ENCODE measurements at regions not wholly inside any gene's neighbourhood (a gene's known extent, or its start where the extent isn't known, plus 50 kb on each side); places are given as distances from the start of the nearest gene placed in this dataset.

DNA sequence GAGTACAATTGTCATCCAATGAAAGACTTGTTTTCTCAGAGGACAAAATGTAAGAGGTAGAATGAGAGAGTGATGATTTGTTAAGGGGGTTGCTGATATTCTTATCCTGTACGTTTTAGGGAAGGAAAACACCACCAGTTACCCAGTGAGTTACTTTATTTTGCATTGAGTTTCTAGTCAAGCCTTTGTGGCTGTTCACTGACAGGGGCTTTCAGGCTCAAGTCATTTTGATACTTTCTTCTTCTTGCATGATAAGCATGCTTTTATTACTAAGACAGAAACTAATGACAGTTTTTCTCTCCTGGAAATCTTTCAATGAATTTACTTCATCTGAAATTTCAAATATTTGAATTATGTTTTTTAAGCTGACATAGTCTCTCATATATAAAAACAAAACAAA lies 710.2 kb upstream of the POM121L12 start:
- no peak overlapping the region for H3K4me2 ChIP-seq (ENCODE audit: low read length)

DNA sequence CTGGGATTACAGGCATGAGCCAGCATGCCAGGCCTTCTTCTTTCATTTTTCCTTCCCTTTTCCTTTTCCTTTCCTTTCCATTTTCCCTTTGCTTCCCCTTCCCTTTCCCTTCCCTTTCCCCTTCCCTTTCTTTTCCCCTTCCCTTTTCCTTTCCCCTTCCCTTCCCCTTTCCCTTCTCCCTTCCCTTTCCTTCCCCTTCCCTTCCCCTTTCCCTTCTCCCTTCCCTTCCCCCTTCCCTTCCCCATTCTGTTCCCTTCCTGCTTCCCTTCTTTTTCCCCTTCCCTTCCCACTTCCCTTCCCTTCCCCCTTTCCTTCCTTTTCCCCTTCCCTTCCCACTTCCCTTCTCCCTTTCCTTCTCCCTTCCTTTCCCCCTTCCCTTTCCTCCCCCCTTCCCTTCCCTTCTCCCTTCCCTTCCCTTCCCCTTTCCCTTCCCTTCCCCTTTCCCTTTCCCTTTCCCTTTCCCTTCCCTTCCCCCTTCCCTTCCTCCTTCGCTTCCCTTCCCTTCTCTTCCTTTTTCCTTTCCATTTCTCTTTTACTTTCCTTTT lies 712.2 kb upstream of the POM121L12 start:
- Histone ChIP-seq H3K27ac (ENCODE audit: low read depth, low read length, poor library complexity, severe bottlenecking) (no peak overlapping the region), H3K36me3 (ENCODE audit: insufficient read depth, low read length) (no peaks in the 10 kb centered on the region), H3K9me2 (ENCODE audit: low read depth, low read length) (no peaks in the 10 kb centered on the region), H4K20me1 (ENCODE audit: insufficient read depth, low read length) (no peaks in the 10 kb centered on the region), H3K4me3 (ENCODE audit: low read depth, low read length, poor library complexity, severe bottlenecking) (no peak overlapping the region), H3K9me3 (ENCODE audit: low read length) (peaks cover 11% of the 10 kb centered on the region; the same call in 1 of the 2 replicates), H3K9ac (ENCODE audit: low read length) (no peak overlapping the region), H3K27me3 (ENCODE audit: insufficient read depth, low read length) (no peaks in the 10 kb centered on the region), H3F3A (ENCODE audit: insufficient read depth, low read length) (no peaks in the 10 kb centered on the region), H3K4me1 (ENCODE audit: insufficient read depth, low read length, severe bottlenecking) (peaks cover 13% of the 10 kb centered on the region), H3K79me2 (ENCODE audit: insufficient read depth, low read length) (no peaks in the 10 kb centered on the region), H3K4me2 (ENCODE audit: low read length) (no peak overlapping the region), H2AFZ (ENCODE audit: low read length) (no peak overlapping the region)
- no peak for TF ChIP-seq EZH2 (IDR thresholded peaks at IDR 0.05; ENCODE audit: borderline replicate concordance, low read length)

More for the DNA sequence above, 710.2 kb upstream of the POM121L12 start:
- Histone ChIP-seq H3K9me2 (ENCODE audit: low read depth, low read length) (no peaks in the 10 kb centered on the region), H3K4me3 (ENCODE audit: low read depth, low read length, poor library complexity, severe bottlenecking) (no peak overlapping the region), H3F3A (ENCODE audit: insufficient read depth, low read length) (no peaks in the 10 kb centered on the region), H4K20me1 (ENCODE audit: insufficient read depth, low read length) (no peaks in the 10 kb centered on the region), H2AFZ (ENCODE audit: low read length) (peak overlapping the region; percentile 1; the same call in 1 of the 2 replicates), H3K36me3 (ENCODE audit: insufficient read depth, low read length) (no peaks in the 10 kb centered on the region), H3K9me3 (ENCODE audit: low read length) (0 out of 2 replicates have a peak, but pooled peaks cover 6% of the 10 kb centered on the region), H3K79me2 (ENCODE audit: insufficient read depth, low read length) (no peaks in the 10 kb centered on the region), H3K4me1 (ENCODE audit: insufficient read depth, low read length, severe bottlenecking) (peaks cover 13% of the 10 kb centered on the region), H3K27me3 (ENCODE audit: insufficient read depth, low read length) (no peaks in the 10 kb centered on the region), H3K9ac (ENCODE audit: low read length) (no peak overlapping the region), H3K27ac (ENCODE audit: low read depth, low read length, poor library complexity, severe bottlenecking) (no peak overlapping the region)
- TF ChIP-seq, protein P1, sequence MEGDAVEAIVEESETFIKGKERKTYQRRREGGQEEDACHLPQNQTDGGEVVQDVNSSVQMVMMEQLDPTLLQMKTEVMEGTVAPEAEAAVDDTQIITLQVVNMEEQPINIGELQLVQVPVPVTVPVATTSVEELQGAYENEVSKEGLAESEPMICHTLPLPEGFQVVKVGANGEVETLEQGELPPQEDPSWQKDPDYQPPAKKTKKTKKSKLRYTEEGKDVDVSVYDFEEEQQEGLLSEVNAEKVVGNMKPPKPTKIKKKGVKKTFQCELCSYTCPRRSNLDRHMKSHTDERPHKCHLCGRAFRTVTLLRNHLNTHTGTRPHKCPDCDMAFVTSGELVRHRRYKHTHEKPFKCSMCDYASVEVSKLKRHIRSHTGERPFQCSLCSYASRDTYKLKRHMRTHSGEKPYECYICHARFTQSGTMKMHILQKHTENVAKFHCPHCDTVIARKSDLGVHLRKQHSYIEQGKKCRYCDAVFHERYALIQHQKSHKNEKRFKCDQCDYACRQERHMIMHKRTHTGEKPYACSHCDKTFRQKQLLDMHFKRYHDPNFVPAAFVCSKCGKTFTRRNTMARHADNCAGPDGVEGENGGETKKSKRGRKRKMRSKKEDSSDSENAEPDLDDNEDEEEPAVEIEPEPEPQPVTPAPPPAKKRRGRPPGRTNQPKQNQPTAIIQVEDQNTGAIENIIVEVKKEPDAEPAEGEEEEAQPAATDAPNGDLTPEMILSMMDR (IDR thresholded peaks at IDR 0.05; ENCODE audit: low read length), result no peak
- no peak for TF ChIP-seq EZH2 (IDR thresholded peaks at IDR 0.05; ENCODE audit: borderline replicate concordance, low read length)

DNA sequence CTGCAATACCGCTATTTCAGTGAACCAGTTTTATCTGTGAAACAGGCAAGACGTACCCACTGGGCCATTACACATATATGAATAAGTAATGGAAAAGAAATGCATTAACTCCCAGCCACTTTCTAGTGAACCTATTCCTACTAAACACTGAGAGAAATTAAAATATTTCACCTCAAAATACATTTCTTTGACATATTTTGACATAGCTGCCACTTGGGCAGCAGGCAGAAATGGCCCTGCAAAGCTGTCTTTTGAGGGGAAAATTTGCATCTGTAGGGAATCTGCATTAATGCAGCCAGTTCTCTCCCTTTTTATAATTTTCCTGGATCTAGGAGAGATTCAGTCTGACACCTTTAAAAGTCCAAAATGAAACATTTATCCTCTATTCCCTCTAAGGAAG lies 714.8 kb upstream of the POM121L12 start:
- no peak overlapping the region for H3K4me2 ChIP-seq (ENCODE audit: low read length)
- no peaks in the 10 kb centered on the region for H3K36me3 ChIP-seq (ENCODE audit: insufficient read depth, low read length)
- peaks cover 11% of the 10 kb centered on the region; the same call in 1 of the 2 replicates for H3K9me3 ChIP-seq (ENCODE audit: low read length)
- H3K79me2 ChIP-seq (ENCODE audit: insufficient read depth, low read length), result no peaks in the 10 kb centered on the region
- no peak overlapping the region for H3K9ac ChIP-seq (ENCODE audit: low read length)
- H3K27ac ChIP-seq (ENCODE audit: low read depth, low read length, poor library complexity, severe bottlenecking), result no peak overlapping the region
- H4K20me1 ChIP-seq (ENCODE audit: insufficient read depth, low read length), result no peaks in the 10 kb centered on the region
- H2AFZ ChIP-seq (ENCODE audit: low read length), result no peak overlapping the region
- H3K4me1 ChIP-seq (ENCODE audit: insufficient read depth, low read length, severe bottlenecking), result peaks cover 7% of the 10 kb centered on the region
- no peaks in the 10 kb centered on the region for H3K27me3 ChIP-seq (ENCODE audit: insufficient read depth, low read length)
- no peaks in the 10 kb centered on the region for H3F3A ChIP-seq (ENCODE audit: insufficient read depth, low read length)
- TF ChIP-seq, protein P1 (IDR thresholded peaks at IDR 0.05; ENCODE audit: low read length), result no peak
- TF ChIP-seq EZH2 (IDR thresholded peaks at IDR 0.05; ENCODE audit: borderline replicate concordance, low read length), result no peak
- no peaks in the 10 kb centered on the region for H3K9me2 ChIP-seq (ENCODE audit: low read depth, low read length)
- no peak overlapping the region for H3K4me3 ChIP-seq (ENCODE audit: low read depth, low read length, poor library complexity, severe bottlenecking)

- 0 out of 2 replicates have a peak overlapping the region, but pooled peaks have one; percentile 44 for H2AFZ ChIP-seq (ENCODE audit: low read length)
- H3F3A ChIP-seq (ENCODE audit: insufficient read depth, low read length), result no peaks in the 10 kb centered on the region
- TF ChIP-seq EZH2 (IDR thresholded peaks at IDR 0.05; ENCODE audit: borderline replicate concordance, low read length), result no peak
- TF ChIP-seq, protein P1 (IDR thresholded peaks at IDR 0.05; ENCODE audit: low read length), result no peak
- no peaks in the 10 kb centered on the region for H3K9me2 ChIP-seq (ENCODE audit: low read depth, low read length)
- no peaks in the 10 kb centered on the region for H4K20me1 ChIP-seq (ENCODE audit: insufficient read depth, low read length)
- no peaks in the 10 kb centered on the region for H3K36me3 ChIP-seq (ENCODE audit: insufficient read depth, low read length)
- H3K27me3 ChIP-seq (ENCODE audit: insufficient read depth, low read length), result no peaks in the 10 kb centered on the region
- H3K79me2 ChIP-seq (ENCODE audit: insufficient read depth, low read length), result no peaks in the 10 kb centered on the region
- H3K4me3 ChIP-seq (ENCODE audit: low read depth, low read length, poor library complexity, severe bottlenecking), result no peak overlapping the region
- no peak overlapping the region for H3K4me2 ChIP-seq (ENCODE audit: low read length)
- H3K27ac ChIP-seq (ENCODE audit: low read depth, low read length, poor library complexity, severe bottlenecking), result no peak overlapping the region
- H3K9ac ChIP-seq (ENCODE audit: low read length), result no peak overlapping the region
- peaks cover 11% of the 10 kb centered on the region; the same call in 1 of the 2 replicates for H3K9me3 ChIP-seq (ENCODE audit: low read length)
- no peaks in the 10 kb centered on the region for H3K4me1 ChIP-seq (ENCODE audit: insufficient read depth, low read length, severe bottlenecking)
Measured at GRCh38 chr7:52317921-52318320, 717.5 kb upstream of the POM121L12 start.

All from OCI-LY1 (cell line).